BLaER1 treated with 17β-estradiol and CSF1 and Interleukin-3, amounts not matched to agents 10 nM and 100 nM (cell line): ENCODE measurements at regions not wholly inside any gene's neighbourhood (a gene's known extent, or its start where the extent isn't known, plus 50 kb on each side); places are given as distances from the start of the nearest gene placed in this dataset.

Experiments used
- H3K27ac ChIP-seq, 11 experiments: shearing (Covaris generic); formaldehyde crosslinking; 2 replicates each; pipeline ENCODE4 v1.8.1; 2022
- H3K27me3 ChIP-seq, 11 experiments: shearing (Covaris generic); formaldehyde crosslinking; 2 replicates each; pipeline ENCODE4 v1.8.1; 2022
- H3K36me3 ChIP-seq, 11 experiments: shearing (Covaris generic); formaldehyde crosslinking; 2 replicates each; pipeline ENCODE4 v1.8.1; 2022
- H3K4me1 ChIP-seq, 10 experiments: shearing (Covaris generic); formaldehyde crosslinking; 2 replicates each; pipeline ENCODE4 v1.8.1; 2022
- H3K4me2 ChIP-seq, 11 experiments: shearing (Covaris generic); formaldehyde crosslinking; 2 replicates each; pipeline ENCODE4 v1.8.1; 2022
- H3K4me3 ChIP-seq, 10 experiments: shearing (Covaris generic); formaldehyde crosslinking; 2 replicates each; pipeline ENCODE4 v1.8.1; 2022
- H3K9ac ChIP-seq, 11 experiments: shearing (Covaris generic); formaldehyde crosslinking; 2 replicates each; pipeline ENCODE4 v1.8.1; 2022
- H3K9me3 ChIP-seq, 11 experiments: shearing (Covaris generic); formaldehyde crosslinking; replicated peaks in 1 of 11; 2 replicates each; pipeline ENCODE4 v1.8.1; 2022
- H4K20me1 ChIP-seq, 11 experiments: shearing (Covaris generic); formaldehyde crosslinking; 2 replicates each; pipeline ENCODE4 v1.8.1; 2022
- Cebpa-rat ChIP-seq, 11 experiments: shearing (Covaris generic); IDR thresholded peaks; 2 replicates each; pipeline ENCODE4 v1.8.1; 2022

- Histone ChIP-seq H3K4me2 (no peak overlapping the region), H3K4me3 (no peak overlapping the region), H3K9me3 (peaks cover 0 to 10% (median 0%) of the 10 kb centered on the region in 11 experiments; a peak in 4 of 22 replicates), H3K27ac (no peak overlapping the region), H3K9ac (no peak overlapping the region), H3K36me3 (no peaks in the 10 kb centered on the region), H4K20me1 (no peaks in the 10 kb centered on the region), H3K27me3 (no peaks in the 10 kb centered on the region), H3K4me1 (no peaks in the 10 kb centered on the region)
- no peak for TF ChIP-seq Cebpa-rat (IDR thresholded peaks at IDR 0.05)
These were observed 452.8 kb upstream of the NCAM2 start for GRCh38 chr21:20545454-20545853.

DNA sequence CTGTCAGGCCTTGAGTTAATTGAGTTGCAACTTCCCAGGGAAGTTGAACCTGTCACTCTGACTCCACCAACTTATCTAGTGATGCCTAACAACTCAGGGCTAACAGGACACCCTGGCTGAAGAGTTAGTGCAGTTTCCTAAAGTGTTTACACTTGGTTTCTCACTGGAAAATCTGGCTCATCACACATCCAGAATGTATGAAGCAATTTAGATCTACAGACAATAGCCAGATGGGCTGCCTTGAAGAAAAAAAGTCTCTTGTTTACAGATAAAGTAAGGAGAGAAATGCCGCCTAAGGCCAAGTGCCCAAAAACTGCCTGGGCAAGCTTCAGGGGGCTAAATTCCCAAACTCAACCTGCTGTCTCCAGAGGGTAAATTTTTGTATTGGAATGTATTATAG is 446.3 kb upstream of the NCAM2 start:
- H3K4me1 ChIP-seq: no peaks in the 10 kb centered on the region

DNA sequence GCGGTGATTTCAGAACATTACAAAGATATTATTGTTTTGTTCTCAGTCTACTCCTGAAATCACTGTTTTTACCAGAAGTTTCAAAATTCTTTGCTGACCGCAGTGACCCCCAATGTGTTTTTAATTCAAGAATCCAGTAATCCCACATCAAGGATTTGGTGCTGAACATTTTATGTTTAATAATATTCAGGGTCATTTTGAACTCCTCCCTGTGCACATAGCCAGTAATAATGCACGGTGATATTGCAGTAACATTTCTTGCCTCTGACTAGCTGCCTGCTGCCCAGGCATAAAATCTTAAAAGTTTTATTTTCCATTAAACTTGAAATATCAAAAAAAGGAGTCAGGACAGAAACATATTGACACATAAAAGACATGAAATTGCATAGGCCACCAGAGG is 443.4 kb upstream of the NCAM2 start:
- no peak overlapping the region for H3K4me2 ChIP-seq
- no peak overlapping the region for H3K9ac ChIP-seq
- no peaks in the 10 kb centered on the region for H4K20me1 ChIP-seq
- H3K36me3 ChIP-seq: no peaks in the 10 kb centered on the region
- H3K27me3 ChIP-seq: no peaks in the 10 kb centered on the region
- no peak overlapping the region for H3K4me3 ChIP-seq
- H3K9me3 ChIP-seq: no peaks in the 10 kb centered on the region
- no peaks in the 10 kb centered on the region for H3K4me1 ChIP-seq
- H3K27ac ChIP-seq: no peak overlapping the region
- TF ChIP-seq Cebpa-rat (IDR thresholded peaks at IDR 0.05): no peak

More for the DNA sequence above, 446.3 kb upstream of the NCAM2 start:
- no peaks in the 10 kb centered on the region for H3K36me3 ChIP-seq
- no peaks in the 10 kb centered on the region for H4K20me1 ChIP-seq
- H3K4me3 ChIP-seq: no peak overlapping the region
- no peak overlapping the region for H3K27ac ChIP-seq
- peaks cover 0 to 10% (median 0%) of the 10 kb centered on the region in 11 experiments; a peak in 4 of 22 replicates for H3K9me3 ChIP-seq
- no peak overlapping the region for H3K4me2 ChIP-seq
- no peak overlapping the region for H3K9ac ChIP-seq
- no peaks in the 10 kb centered on the region for H3K27me3 ChIP-seq
- no peak for TF ChIP-seq Cebpa-rat (IDR thresholded peaks at IDR 0.05)

- no peaks in the 10 kb centered on the region for H3K9me3 ChIP-seq
- no peak overlapping the region for H3K4me2 ChIP-seq
- H3K36me3 ChIP-seq: no peaks in the 10 kb centered on the region
- H4K20me1 ChIP-seq: no peaks in the 10 kb centered on the region
- no peaks in the 10 kb centered on the region for H3K4me1 ChIP-seq
- no peak overlapping the region for H3K27ac ChIP-seq
- no peak overlapping the region for H3K4me3 ChIP-seq
- H3K9ac ChIP-seq: no peak overlapping the region
- TF ChIP-seq Cebpa-rat (IDR thresholded peaks at IDR 0.05): no peak
- H3K27me3 ChIP-seq: no peaks in the 10 kb centered on the region
These were observed 427.4 kb upstream of the NCAM2 start for GRCh38 chr21:20570824-20571232.

GRCh38 chr21:20572582-20572981 is 425.6 kb upstream of the NCAM2 start:
- no peak overlapping the region for H3K9ac ChIP-seq
- H3K9me3 ChIP-seq: no peaks in the 10 kb centered on the region
- H3K27ac ChIP-seq: no peak overlapping the region
- no peaks in the 10 kb centered on the region for H3K27me3 ChIP-seq
- no peak overlapping the region for H3K4me3 ChIP-seq
- H3K4me2 ChIP-seq: no peak overlapping the region
- no peaks in the 10 kb centered on the region for H4K20me1 ChIP-seq
- peak in 1 of 11 experiments; percentile 20; a peak in 1 of 22 replicates for TF ChIP-seq Cebpa-rat (IDR thresholded peaks at IDR 0.05)
- H3K4me1 ChIP-seq: no peaks in the 10 kb centered on the region
- no peaks in the 10 kb centered on the region for H3K36me3 ChIP-seq

GRCh38 chr21:20581361-20581760 is 416.8 kb upstream of the NCAM2 start:
- H3K4me2 ChIP-seq: no peak overlapping the region
- no peak overlapping the region for H3K4me3 ChIP-seq
- H3K27ac ChIP-seq: no peak overlapping the region
- no peak overlapping the region for H3K9ac ChIP-seq
- H3K9me3 ChIP-seq: peaks cover 0 to 4% (median 0%) of the 10 kb centered on the region in 11 experiments; a peak in 1 of 22 replicates
- H3K4me1 ChIP-seq: no peaks in the 10 kb centered on the region
- H4K20me1 ChIP-seq: no peaks in the 10 kb centered on the region
- no peaks in the 10 kb centered on the region for H3K36me3 ChIP-seq
- no peaks in the 10 kb centered on the region for H3K27me3 ChIP-seq
- no peak for TF ChIP-seq Cebpa-rat (IDR thresholded peaks at IDR 0.05)

DNA sequence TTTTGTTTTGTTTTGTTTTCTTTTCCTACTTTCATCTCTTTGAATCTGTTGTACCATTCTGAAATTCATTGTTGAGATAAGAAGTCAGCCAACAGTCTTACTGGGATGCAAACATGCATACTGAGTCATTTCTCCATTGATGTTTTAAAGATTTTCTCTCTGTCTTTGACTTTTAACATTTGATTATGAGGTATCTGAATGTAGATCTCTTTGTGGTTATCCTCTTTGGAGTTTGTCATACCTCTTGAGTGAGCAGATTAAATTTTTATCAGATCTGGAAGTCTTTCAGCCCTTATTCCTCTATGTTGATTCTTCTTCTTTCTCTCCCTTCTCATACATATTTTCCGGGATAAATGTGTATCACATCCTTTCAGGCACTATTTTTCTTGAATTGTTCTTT is 406.9 kb upstream of the NCAM2 start:
- Histone ChIP-seq H3K4me3 (no peak overlapping the region), H4K20me1 (no peaks in the 10 kb centered on the region), H3K9ac (no peak overlapping the region), H3K4me2 (no peak overlapping the region), H3K27ac (no peak overlapping the region), H3K27me3 (no peaks in the 10 kb centered on the region), H3K9me3 (peaks cover 0 to 31% (median 9%) of the 10 kb centered on the region in 11 experiments; a peak in 13 of 22 replicates), H3K4me1 (peaks cover 0 to 8% (median 0%) of the 10 kb centered on the region in 10 experiments; a peak in 5 of 20 replicates), H3K36me3 (no peaks in the 10 kb centered on the region)
- no peak for TF ChIP-seq Cebpa-rat (IDR thresholded peaks at IDR 0.05)

GRCh38 chr21:20592463-20592862 is 405.7 kb upstream of the NCAM2 start:
- peak overlapping the region in 3 of 11 experiments; percentile 2 to 38 (median 12); a peak in 1 of 22 replicates for H3K4me2 ChIP-seq
- peaks cover 0 to 8% (median 0%) of the 10 kb centered on the region in 10 experiments; a peak in 5 of 20 replicates for H3K4me1 ChIP-seq
- H4K20me1 ChIP-seq: no peaks in the 10 kb centered on the region
- H3K9ac ChIP-seq: no peak overlapping the region
- no peaks in the 10 kb centered on the region for H3K27me3 ChIP-seq
- peak overlapping the region in 8 of 11 experiments; percentile 10 to 58 (median 42); a peak in 12 of 22 replicates for H3K27ac ChIP-seq
- no peak for TF ChIP-seq Cebpa-rat (IDR thresholded peaks at IDR 0.05)
- H3K4me3 ChIP-seq: no peak overlapping the region
- H3K36me3 ChIP-seq: no peaks in the 10 kb centered on the region
- H3K9me3 ChIP-seq: peaks cover 0 to 31% (median 9%) of the 10 kb centered on the region in 11 experiments; a peak in 13 of 22 replicates

GRCh38 chr21:20603236-20603635 is 395.0 kb upstream of the NCAM2 start:
- H4K20me1 ChIP-seq: no peaks in the 10 kb centered on the region
- no peaks in the 10 kb centered on the region for H3K27me3 ChIP-seq
- H3K9me3 ChIP-seq: peaks cover 0 to 4% (median 0%) of the 10 kb centered on the region in 11 experiments; a peak in 2 of 22 replicates
- no peak overlapping the region for H3K4me2 ChIP-seq
- H3K27ac ChIP-seq: no peak overlapping the region
- no peak overlapping the region for H3K9ac ChIP-seq
- H3K36me3 ChIP-seq: no peaks in the 10 kb centered on the region
- no peak for TF ChIP-seq Cebpa-rat (IDR thresholded peaks at IDR 0.05)
- H3K4me3 ChIP-seq: no peak overlapping the region
- H3K4me1 ChIP-seq: no peaks in the 10 kb centered on the region

- no peak overlapping the region for H3K4me2 ChIP-seq
- H3K4me3 ChIP-seq: no peak overlapping the region
- H3K4me1 ChIP-seq: no peaks in the 10 kb centered on the region
- H3K27ac ChIP-seq: no peak overlapping the region
- H3K9me3 ChIP-seq: 0 out of 22 replicates have a peak, but pooled peaks cover 0 to 4% (median 0%) of the 10 kb centered on the region in 11 experiments
- H4K20me1 ChIP-seq: no peaks in the 10 kb centered on the region
- no peak for TF ChIP-seq Cebpa-rat (IDR thresholded peaks at IDR 0.05)
- H3K27me3 ChIP-seq: no peaks in the 10 kb centered on the region
- no peaks in the 10 kb centered on the region for H3K36me3 ChIP-seq
- H3K9ac ChIP-seq: no peak overlapping the region
These were observed 387.2 kb upstream of the NCAM2 start for GRCh38 chr21:20611008-20611407.
